Endothelial cell of umbilical vein (primary cell): ENCODE measurements at regions not wholly inside any gene's neighbourhood (a gene's known extent, or its start where the extent isn't known, plus 50 kb on each side); places are given as distances from the start of the nearest gene placed in this dataset.
"Not testable (repeated sequence)": the region's sequence is repeated elsewhere in the genome, so short reads cannot be mapped to it uniquely, and the experiment has no call there.

Experiments used
- BruUV-seq: library from RNA; stranded (reverse); fragments of 400-500 nt; replicated peaks from 2 replicates; lab custom pipeline; 2021; lab: Mats Ljungman, UMichigan
- CTCF ChIA-PET: fragments of 300-600, 350-600 bp; sonication (Branson Sonifier 250); formaldehyde crosslinking; loops from one replicate; lab custom pipeline; 2021; ENCODE audit warnings: antibody characterized with exemption, inconsistent platforms; lab: Charles Lee
- POLR2A ChIA-PET: fragments of 300-600, 350-600 bp; sonication (Branson Sonifier 250); formaldehyde crosslinking; loops from one replicate; lab custom pipeline; 2021; ENCODE audit warnings: antibody characterized with exemption, inconsistent platforms; lab: Charles Lee
- DNase-seq: peaks from one replicate; pipeline ENCODE4 v3.0.0-alpha.2; 2011; ENCODE audit warnings: low read depth, low spot score
- FAIRE-seq: peaks from 2 replicates; lab custom pipeline; 2011; peaks lifted over from hg19 to GRCh38; lab: Jason Lieb, UNC
- H2AFZ ChIP-seq: 2 replicates; pipeline ENCODE4 v1.6.0; 2012; ENCODE audit warnings: low read depth, low read length, control low read depth, inconsistent platforms
- H3K27ac ChIP-seq: 2 replicates; pipeline ENCODE4 v1.5.1; 2011; ENCODE audit warnings: low read depth, mild to moderate bottlenecking, control low read depth, low read length, moderate library complexity; ENCODE audit not compliant: insufficient read depth
- H3K27me3 ChIP-seq, 2 experiments: 2 replicates each; pipeline versions ENCODE4 v1.6.0 to v1.6.1; 2011; ENCODE audit warnings: low read length in 2 of 2, mixed read lengths in 1 of 2; ENCODE audit not compliant: control insufficient read depth in 2 of 2, insufficient read depth in 2 of 2
- H3K36me3 ChIP-seq, 2 experiments: 2 replicates in 1 of 2; 3 replicates in 1 of 2; pipeline ENCODE4 v1.5.1; 2011; ENCODE audit warnings: low read length in 2 of 2, mild to moderate bottlenecking in 1 of 2, moderate library complexity in 1 of 2; ENCODE audit not compliant: control insufficient read depth in 2 of 2, insufficient read depth in 2 of 2; ENCODE audit errors: extremely low read depth in 1 of 2
- H3K4me1 ChIP-seq: 3 replicates; pipeline ENCODE4 v1.5.1; 2011; ENCODE audit warnings: mild to moderate bottlenecking, low read length; ENCODE audit not compliant: control insufficient read depth, insufficient read depth; ENCODE audit errors: extremely low read depth
- H3K4me2 ChIP-seq: 2 replicates; pipeline ENCODE4 v1.6.1; 2011; ENCODE audit warnings: low read length, control low read depth, mixed read lengths; ENCODE audit not compliant: insufficient read depth
- H3K4me3 ChIP-seq, 3 experiments: fragments of 200-600 bp in 1 of 3; sonication (generic), shearing (Covaris generic) in 1 of 3; replicated peaks in 1 of 3; 2 replicates each; pipeline ENCODE4 v1.5.1; 2011 to 2016; ENCODE audit warnings: control low read depth in 3 of 3, low read length in 3 of 3, mild to moderate bottlenecking in 2 of 3, inconsistent platforms in 1 of 3, low read depth in 1 of 3, moderate library complexity in 1 of 3; ENCODE audit not compliant: insufficient read depth in 1 of 3
- H3K79me2 ChIP-seq: 2 replicates; pipeline ENCODE4 v1.6.0; 2012; ENCODE audit warnings: low read length, inconsistent platforms; ENCODE audit not compliant: control insufficient read depth, insufficient read depth
- H3K9ac ChIP-seq: replicated peaks from 2 replicates; pipeline ENCODE3; 2011; ENCODE audit warnings: low read length, control low read depth; ENCODE audit not compliant: insufficient read depth; ENCODE audit errors: extremely low read depth
- H3K9me1 ChIP-seq: replicated peaks from 3 replicates; pipeline ENCODE4 v1.6.0; 2011; ENCODE audit warnings: mild to moderate bottlenecking, low read length; ENCODE audit not compliant: control insufficient read depth, insufficient read depth; ENCODE audit errors: extremely low read depth
- H3K9me3 ChIP-seq: replicated peaks from 2 replicates; pipeline ENCODE4 v1.5.1; 2012; ENCODE audit warnings: low read length, inconsistent platforms; ENCODE audit not compliant: control insufficient read depth, insufficient read depth
- H4K20me1 ChIP-seq: replicated peaks from 2 replicates; pipeline ENCODE3; 2011; ENCODE audit warnings: mild to moderate bottlenecking, low read length; ENCODE audit not compliant: control insufficient read depth, insufficient read depth; ENCODE audit errors: extremely low read depth
- GATA2 ChIP-seq: IDR thresholded peaks from 2 replicates; pipeline ENCODE4 v1.7.0; 2011; ENCODE audit warnings: low read depth, mild to moderate bottlenecking, moderate library complexity, mixed read lengths, low read length; ENCODE audit not compliant: insufficient read length, insufficient read depth
- POLR2AphosphoS5 ChIP-seq: IDR thresholded peaks from 2 replicates; pipeline ENCODE4 v1.6.1; 2012; ENCODE audit warnings: low read depth, mild to moderate bottlenecking, control low read depth, low read length, moderate library complexity; ENCODE audit not compliant: insufficient read depth
- dilution Hi-C: fragments of 300-500 bp; cut with MboI; formaldehyde crosslinking; loops from one replicate; pipeline ENCODE4 v1.15.0; 2019; ENCODE audit warnings: low sequenced_read_pairs; ENCODE audit not compliant: extremely low pct_ligation_motif_present
- intact Hi-C: fragments of 100-400 bp; cut with micrococcal nuclease; formaldehyde crosslinking; loops from one replicate; pipeline ENCODE4 v1.10.0; 2022

DNA sequence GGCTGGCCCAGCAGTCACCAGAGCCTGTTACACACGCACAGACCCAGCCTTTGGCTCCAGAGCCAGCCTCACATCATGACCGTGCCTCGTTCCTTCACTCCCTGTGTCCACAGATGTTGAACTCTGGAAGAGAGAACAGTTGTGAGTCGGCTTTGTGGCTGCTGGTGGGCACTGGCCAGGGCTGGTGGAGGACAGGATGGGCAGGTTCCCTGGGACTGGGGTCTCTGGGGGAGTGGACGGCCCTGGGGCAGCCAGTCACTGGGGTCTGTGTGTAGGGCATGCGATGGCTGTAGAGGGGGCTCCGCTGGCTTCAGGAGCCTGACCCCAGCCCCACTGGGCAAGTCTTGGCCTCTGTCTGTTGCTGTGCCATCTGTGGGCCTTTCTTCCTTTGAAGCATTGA, 1070.1 kb downstream of the BRD1 start:
- BruUV-seq = no TSS peak
- DNase-seq (no peak), FAIRE-seq (no peak)
- Histone ChIP-seq H3K79me2 (no peaks in the 10 kb centered on the region), H3K9ac (no peak overlapping the region), H3K4me1 (no peaks in the 10 kb centered on the region), H3K27me3 (no peaks in the 10 kb centered on the region), H3K36me3 (no peaks in the 10 kb centered on the region), H3K27ac (no peak overlapping the region), H3K4me3 (no peak overlapping the region), H3K4me2 (no peak overlapping the region), H2AFZ (no peak overlapping the region), H4K20me1 (no peaks in the 10 kb centered on the region), H3K9me1 (no peaks in the 10 kb centered on the region), H3K9me3 (peaks cover 15% of the 10 kb centered on the region)
- dilution Hi-C loops = no loop called here
- intact Hi-C loops = no loop called here
- ChIA-PET CTCF (no interaction called here), POLR2A (no interaction called here)
- TF ChIP-seq POLR2AphosphoS5 = no peak
- TF ChIP-seq GATA2 = no peak

DNA sequence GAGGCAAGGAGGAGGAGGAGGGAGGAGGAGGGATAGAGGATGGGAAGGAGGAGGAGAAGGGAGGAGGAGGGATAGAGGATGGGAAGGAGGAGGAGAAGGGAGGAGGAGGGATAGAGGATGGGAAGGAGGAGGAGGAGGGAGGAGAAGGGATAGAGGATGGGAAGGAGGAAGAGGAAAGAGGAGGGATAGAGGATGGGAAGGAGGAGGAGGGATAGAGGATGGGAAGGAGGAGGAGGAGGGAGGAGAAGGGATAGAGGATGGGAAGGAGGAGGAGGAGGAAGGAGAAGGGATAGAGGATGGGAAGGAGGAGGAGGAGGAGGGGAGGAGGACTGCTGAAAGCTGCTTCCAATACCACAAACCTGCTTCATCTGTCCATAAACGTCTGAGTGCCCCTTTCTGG, 1070.5 kb downstream of the BRD1 start:
- H3K4me2 ChIP-seq, H3K36me3 ChIP-seq, H3K4me3 ChIP-seq, CTCF ChIA-PET, POLR2A ChIA-PET, H3K27ac ChIP-seq, H4K20me1 ChIP-seq, H3K27me3 ChIP-seq, dilution Hi-C loops, FAIRE-seq, DNase-seq, H3K4me1 ChIP-seq, H3K79me2 ChIP-seq, H2AFZ ChIP-seq, H3K9ac ChIP-seq, BruUV-seq, H3K9me1 ChIP-seq, intact Hi-C loops: not testable (repeated sequence)
- H3K9me3 ChIP-seq = peaks cover 15% of the 10 kb centered on the region
